Heart left ventricle (tissue), 13 donors: ENCODE measurements at regions not wholly inside any gene's neighbourhood (a gene's known extent, or its start where the extent isn't known, plus 50 kb on each side); places are given as distances from the start of the nearest gene placed in this dataset.

ENCODE experiments used
- POLR2A ChIP-seq, 2 donors: fragments of 450-650 bp; IDR thresholded peaks; one replicate each; pipeline ENCODE4 v1.6.1; 2017; ENCODE audit warnings: antibody characterized with exemption in 2 of 2, mild to moderate bottlenecking in 2 of 2, moderate library complexity in 2 of 2
- TF ChIP-seq, protein P1 (sequence below), 12 donors: fragments of 200-600 bp; sonication (generic) in 4 of 12; IDR thresholded peaks; one replicate each; pipeline versions ENCODE4 v1.5.0 to v1.8.0; 2018 to 2022; ENCODE audit warnings: antibody characterized with exemption in 12 of 12, mild to moderate bottlenecking in 5 of 12
- donor health status: ischemic (EF 13 %, LVEDD 7.1; RV severe dilation, severe dysfunction).
- donor health status: DM: no; HTN: yes; CAD: no.
- donor health status: DM: no; HTN: no; CAD: no.
- donor health status: ischemic (EF 25% LVEDD 6.9; RV normal size, moderate dysfunction).
- donor health status: ischemic (EF 25% LVEDD 5.7; RV mildly dilated, moderate dysfunction).
- donor health status: ischemic (EF 35%, LVEDD 5.7; RV mildly dilated, moderate dysfunction).
- donor health status: nonischemic (EF 11% LVEDD 7.7; RV severe dilation, severe dysfunction).
- donor health status: DM: yes; HTN: yes; CAD: no.
- donor health status: PGD.
- donor health status: ischemic (EF 29% LVEDD 5.4; RV normal size, mild dysfunction).
- donor health status: nonischemic (EF 23%, LVEDD 6.1; RV moderate dilation, normal function).

DNA sequence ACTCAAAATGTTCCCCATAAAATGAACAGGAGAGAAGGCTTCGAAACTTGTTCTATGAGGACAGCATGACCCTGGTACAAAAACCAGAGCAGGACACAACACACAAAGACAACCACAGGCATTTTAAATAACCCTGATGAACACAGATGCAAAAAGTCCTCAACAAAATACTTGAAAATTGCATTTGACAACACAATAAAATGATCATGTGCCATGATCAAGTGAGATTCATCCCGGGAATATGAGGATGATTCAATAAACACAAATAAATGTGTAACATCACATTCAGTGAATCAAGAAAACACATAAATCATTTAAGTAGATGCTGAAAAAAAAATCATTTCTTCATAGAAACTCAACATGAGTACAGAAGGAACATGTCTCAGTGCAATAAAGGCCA, 208.4 kb upstream of the WSB1 start:
- TF ChIP-seq, protein P1, sequence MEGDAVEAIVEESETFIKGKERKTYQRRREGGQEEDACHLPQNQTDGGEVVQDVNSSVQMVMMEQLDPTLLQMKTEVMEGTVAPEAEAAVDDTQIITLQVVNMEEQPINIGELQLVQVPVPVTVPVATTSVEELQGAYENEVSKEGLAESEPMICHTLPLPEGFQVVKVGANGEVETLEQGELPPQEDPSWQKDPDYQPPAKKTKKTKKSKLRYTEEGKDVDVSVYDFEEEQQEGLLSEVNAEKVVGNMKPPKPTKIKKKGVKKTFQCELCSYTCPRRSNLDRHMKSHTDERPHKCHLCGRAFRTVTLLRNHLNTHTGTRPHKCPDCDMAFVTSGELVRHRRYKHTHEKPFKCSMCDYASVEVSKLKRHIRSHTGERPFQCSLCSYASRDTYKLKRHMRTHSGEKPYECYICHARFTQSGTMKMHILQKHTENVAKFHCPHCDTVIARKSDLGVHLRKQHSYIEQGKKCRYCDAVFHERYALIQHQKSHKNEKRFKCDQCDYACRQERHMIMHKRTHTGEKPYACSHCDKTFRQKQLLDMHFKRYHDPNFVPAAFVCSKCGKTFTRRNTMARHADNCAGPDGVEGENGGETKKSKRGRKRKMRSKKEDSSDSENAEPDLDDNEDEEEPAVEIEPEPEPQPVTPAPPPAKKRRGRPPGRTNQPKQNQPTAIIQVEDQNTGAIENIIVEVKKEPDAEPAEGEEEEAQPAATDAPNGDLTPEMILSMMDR (IDR thresholded peaks at IDR 0.05): no peak
- TF ChIP-seq POLR2A (IDR thresholded peaks at IDR 0.05): no peak
